GM19043 (cell line): ENCODE measurements at regions not wholly inside any gene's neighbourhood (a gene's known extent, or its start where the extent isn't known, plus 50 kb on each side); places are given as distances from the start of the nearest gene placed in this dataset.
"Not testable (repeated sequence)": the region's sequence is repeated elsewhere in the genome, so short reads cannot be mapped to it uniquely, and the experiment has no call there.

ENCODE experiments used
- ATAC-seq: cut with Tn5 transposase; IDR thresholded peaks from one replicate; pipeline ENCODE4 v1.9.1; 2021; ENCODE audit warnings: low read depth; ENCODE audit not compliant: unreplicated experiment

DNA sequence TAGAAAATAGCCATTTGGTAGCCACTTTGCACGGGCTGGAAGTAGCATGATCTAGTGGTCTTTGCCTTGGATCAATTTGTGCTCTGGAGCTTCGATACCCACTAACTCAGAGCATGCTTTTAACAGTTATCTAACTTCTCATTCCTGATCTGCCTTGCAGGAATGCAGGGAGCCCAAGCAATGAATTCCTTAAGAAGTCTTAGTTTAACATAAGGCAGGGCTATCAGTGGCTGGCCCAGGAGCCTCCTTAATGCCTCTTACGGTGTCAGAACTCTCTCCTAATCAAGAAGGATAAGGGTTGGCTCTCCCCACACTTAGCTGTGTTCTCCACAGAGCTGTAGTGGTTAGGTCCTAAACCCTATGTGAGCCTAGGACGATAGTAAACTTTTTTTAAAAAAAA lies 95.8 kb upstream of the TBCA start:
- no peak for ATAC-seq

DNA sequence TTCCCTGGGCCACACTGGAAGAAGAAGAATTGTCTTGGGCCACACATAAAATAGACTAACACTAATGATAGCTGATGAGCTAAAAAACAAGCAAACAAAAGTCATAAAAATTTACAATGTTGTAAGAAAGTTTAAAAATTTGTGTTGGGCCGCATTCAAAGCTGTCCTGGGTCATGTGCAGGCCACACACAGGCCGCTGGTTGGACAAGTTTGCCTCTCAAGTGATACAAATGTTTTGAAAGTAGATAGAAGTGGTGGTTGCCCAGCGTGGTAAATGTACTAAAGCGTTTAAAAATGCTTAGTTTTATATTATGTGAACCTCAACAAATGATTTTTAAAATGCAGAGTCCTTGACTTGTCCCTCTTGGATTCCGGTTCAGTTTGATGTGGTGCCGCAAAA lies 94.9 kb upstream of the TBCA start:
- ATAC-seq: no peak

- ATAC-seq: no peak
Observed at GRCh38 chr5:77869116-77869798, 93.1 kb upstream of the TBCA start.

DNA sequence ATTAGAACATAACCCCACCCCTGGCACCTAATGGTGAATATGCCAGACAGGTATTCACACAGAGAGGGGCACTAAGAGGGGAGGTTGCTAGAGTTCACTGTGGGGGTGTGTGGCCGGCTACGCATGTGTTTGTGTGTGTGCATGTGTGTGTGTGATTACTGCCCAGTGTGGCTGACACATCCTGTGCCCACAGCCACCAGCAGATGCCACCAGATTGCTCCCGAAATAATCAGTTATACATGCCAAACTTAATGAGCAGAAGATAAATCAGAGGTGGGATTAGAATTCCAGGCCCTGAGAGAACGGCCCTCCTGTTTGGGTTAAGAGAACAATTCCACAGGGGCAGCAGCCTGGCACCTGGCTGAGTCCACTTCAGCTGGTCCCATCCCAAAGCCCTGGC lies 91.8 kb upstream of the TBCA start:
- no peak for ATAC-seq

GRCh38 chr5:77867194-77867691 lies 91.1 kb upstream of the TBCA start:
- ATAC-seq: no peak

- no peak for ATAC-seq
Observed at GRCh38 chr5:77866198-77866597, 90.1 kb upstream of the TBCA start.

- ATAC-seq: no peak
Observed at GRCh38 chr5:77864997-77865396, 88.9 kb upstream of the TBCA start.

- no peak for ATAC-seq
Observed at GRCh38 chr5:77863181-77863580, 87.0 kb upstream of the TBCA start.

DNA sequence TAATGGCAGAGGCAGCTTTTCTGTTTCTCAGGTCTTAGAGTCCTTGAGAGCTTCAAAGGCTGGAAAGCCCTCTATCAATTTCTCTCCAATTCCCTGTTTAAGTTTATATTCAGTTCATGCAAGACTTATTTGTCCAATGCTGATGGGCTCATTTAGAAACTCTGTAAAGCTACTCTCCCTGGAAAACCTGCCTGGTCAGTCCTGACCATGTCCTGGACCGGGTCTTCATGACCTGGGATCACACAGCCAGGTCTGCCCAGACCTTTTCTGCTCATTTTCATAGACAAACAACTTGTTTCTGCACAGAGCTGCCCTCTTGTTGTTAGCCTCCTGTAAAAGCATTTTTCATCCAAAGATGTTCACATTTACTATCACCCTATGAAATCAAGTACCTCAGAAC lies 85.4 kb upstream of the TBCA start:
- ATAC-seq: no peak

GRCh38 chr5:77859306-77859705 lies 83.2 kb upstream of the TBCA start:
- ATAC-seq: no peak

DNA sequence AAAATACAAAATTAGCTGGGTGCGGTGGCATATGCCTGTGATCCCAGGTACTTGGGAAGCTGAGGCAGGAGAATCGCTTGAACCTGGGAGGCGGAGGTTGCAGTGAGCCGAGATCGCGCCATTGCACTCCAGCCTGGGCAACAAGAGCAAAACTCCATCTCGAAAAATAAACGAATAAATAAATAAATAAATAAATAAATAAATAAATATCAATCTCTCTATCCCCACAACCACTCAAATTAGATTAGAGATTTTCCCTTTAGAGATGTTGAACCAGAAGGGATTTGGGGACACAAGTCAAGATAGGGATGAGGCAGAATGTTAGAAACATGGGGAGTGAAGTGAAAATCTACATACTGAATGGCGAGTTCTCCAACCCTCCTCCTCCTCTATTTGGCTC lies 82.5 kb upstream of the TBCA start:
- not testable (repeated sequence) for ATAC-seq

- ATAC-seq: no peak
Observed at GRCh38 chr5:77855369-77855768, 79.2 kb upstream of the TBCA start.

DNA sequence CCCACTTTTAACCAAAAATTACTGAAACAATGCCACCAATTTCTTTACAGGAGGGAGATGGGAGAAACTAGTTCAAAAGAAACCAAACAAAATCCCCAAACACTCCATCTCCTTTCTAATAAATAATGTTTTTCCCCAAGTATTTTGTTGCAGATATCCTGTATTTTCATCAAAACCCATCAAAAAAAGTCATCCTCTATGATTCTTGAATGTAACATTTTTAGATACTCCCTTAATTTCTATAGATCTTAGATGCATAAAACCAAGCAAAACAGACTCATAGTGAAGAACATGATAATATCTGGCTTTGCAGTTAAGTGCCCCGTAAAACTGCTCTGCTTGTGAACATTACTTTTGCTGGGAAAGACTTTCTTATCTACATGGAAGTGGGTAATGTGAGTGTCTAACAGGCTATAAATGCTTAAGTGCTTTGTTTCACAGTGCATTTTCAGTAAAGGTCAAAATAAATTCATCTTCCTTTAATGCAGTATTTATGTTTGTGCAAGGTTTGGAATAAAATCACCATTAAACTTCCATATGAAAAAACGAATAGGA lies 77.3 kb upstream of the TBCA start:
- no peak for ATAC-seq

GRCh38 chr5:77852514-77853352 lies 76.6 kb upstream of the TBCA start:
- ATAC-seq: peak; percentile 72

DNA sequence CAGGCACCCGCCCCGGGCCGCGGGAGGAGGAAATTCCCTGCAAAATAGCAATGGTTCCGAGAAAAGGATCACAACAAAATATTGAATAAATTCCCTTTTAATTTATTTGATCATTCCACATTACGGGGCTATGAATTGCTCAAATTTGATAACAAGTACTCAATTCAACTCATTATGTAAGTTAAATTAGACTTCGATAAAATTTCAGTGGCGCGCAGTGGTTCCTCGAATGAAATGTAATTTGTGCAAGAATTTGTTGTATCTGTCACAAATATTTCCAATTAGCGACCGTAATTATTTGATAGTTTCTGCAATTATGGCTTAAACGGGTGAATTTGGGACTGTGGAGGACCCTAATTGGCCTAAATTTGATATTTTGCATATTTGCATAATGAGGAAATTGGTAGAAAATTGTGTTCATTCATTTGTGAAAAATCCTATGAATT lies 76.0 kb upstream of the TBCA start:
- no peak for ATAC-seq

GRCh38 chr5:77851176-77852067 lies 75.3 kb upstream of the TBCA start:
- ATAC-seq: no peak

DNA sequence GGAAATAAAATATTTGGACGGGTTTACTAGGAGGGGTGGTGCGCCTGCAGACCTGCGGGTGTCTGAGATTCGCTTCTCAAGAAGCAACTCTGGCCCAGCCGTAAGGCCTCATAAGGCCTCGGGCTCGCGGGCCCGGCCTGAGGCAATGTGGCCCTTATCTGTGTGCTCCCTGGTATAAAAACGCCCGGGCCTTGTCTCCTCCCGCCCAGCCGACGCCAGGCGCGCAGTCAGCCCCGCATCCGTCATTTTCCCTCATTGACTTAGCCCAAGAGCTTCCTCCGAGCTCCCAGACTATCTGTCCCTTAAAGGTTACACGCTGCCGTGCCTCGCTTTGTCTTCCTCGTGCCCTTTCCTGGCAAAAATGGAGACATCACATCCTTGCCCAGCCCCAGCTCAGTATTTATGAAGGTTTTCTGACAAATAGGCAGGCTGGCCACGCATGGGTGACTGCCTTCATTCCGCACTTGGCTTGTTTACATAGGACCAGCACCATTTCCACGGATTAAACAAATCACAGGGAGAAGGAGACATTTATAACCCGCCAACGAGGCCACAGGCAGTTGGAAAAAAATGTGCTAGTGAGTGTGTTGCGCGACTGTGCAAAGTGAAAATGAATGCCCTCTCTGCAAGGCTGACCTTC lies 74.5 kb upstream of the TBCA start:
- no peak for ATAC-seq

GRCh38 chr5:77849308-77849900 lies 73.3 kb upstream of the TBCA start:
- no peak for ATAC-seq

- ATAC-seq: no peak
Observed at GRCh38 chr5:77847814-77848290, 71.7 kb upstream of the TBCA start.

GRCh38 chr5:77847129-77847460 lies 71.0 kb upstream of the TBCA start:
- no peak for ATAC-seq
